GM10266 (cell line): ENCODE measurements at regions not wholly inside any gene's neighbourhood (a gene's known extent, or its start where the extent isn't known, plus 50 kb on each side); places are given as distances from the start of the nearest gene placed in this dataset.

Source experiments
- DNase-seq: peaks from one replicate; pipeline ENCODE4 v3.0.0; 2012; ENCODE audit errors: extremely low spot score
- TF ChIP-seq, protein P1 (sequence below): IDR thresholded peaks from 2 replicates; pipeline ENCODE4 v1.5.1; 2012; ENCODE audit warnings: mild to moderate bottlenecking, low read depth; ENCODE audit not compliant: control insufficient read depth, insufficient read depth; ENCODE audit errors: missing control alignments

DNA sequence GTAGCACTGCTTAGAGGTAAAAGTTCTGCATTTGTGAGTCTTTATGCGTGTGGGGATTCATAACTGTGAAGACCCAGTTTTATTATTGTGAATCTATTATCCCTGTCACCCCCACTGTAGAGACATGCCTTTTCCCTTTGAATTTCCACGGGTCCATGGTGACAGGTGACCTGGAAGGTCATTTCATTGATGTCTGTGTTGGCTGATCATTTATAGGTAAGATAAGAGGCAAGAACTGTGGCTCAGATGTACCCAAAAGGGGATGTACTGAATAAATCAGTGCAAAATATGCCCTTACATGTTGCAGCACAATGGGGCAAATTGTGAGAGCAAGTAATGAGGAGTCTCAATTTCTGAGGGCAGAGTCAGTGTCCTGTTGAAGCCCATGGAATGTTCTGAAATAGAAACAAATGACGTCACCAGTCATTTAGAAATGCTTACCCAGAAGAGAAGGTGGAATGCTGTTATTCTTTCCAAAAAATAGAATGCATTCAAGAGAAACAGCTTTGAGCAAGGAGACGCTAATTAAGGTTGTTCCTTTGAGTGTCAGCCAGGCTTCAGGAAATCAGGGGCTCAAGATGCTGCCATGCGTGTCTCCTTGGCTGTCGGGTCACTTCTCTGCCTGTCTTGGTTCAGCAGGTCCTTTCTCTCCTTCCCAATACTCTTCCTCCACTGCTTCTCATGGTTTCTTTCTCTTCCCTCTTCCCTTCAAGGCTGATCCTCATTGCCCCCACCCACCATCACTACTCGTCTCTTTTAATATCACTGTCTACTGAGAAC, 118.7 kb upstream of the E2F8 start:
- TF ChIP-seq, protein P1, sequence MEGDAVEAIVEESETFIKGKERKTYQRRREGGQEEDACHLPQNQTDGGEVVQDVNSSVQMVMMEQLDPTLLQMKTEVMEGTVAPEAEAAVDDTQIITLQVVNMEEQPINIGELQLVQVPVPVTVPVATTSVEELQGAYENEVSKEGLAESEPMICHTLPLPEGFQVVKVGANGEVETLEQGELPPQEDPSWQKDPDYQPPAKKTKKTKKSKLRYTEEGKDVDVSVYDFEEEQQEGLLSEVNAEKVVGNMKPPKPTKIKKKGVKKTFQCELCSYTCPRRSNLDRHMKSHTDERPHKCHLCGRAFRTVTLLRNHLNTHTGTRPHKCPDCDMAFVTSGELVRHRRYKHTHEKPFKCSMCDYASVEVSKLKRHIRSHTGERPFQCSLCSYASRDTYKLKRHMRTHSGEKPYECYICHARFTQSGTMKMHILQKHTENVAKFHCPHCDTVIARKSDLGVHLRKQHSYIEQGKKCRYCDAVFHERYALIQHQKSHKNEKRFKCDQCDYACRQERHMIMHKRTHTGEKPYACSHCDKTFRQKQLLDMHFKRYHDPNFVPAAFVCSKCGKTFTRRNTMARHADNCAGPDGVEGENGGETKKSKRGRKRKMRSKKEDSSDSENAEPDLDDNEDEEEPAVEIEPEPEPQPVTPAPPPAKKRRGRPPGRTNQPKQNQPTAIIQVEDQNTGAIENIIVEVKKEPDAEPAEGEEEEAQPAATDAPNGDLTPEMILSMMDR: no peak
- DNase-seq: no peak

DNA sequence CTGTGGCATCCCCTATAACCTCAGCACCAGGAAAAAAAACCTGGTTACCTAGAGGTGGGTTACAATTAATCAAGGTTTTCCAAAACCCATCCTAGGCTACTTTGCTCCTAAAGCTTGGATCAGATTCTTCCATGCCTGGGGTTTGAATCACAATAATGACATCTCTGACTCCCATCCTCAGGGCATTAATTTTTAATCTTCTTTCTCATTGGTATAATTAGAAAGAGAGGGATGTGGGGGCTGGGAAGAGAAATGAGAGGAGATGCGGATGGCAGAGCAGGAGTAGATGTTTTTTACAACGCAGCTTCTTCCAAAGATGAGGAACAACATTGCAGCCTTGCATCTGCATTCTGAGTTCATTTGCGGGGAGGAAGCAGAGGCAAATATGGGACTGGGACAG, 117.2 kb upstream of the E2F8 start:
- TF ChIP-seq, protein P1: no peak
- DNase-seq: no peak

DNA sequence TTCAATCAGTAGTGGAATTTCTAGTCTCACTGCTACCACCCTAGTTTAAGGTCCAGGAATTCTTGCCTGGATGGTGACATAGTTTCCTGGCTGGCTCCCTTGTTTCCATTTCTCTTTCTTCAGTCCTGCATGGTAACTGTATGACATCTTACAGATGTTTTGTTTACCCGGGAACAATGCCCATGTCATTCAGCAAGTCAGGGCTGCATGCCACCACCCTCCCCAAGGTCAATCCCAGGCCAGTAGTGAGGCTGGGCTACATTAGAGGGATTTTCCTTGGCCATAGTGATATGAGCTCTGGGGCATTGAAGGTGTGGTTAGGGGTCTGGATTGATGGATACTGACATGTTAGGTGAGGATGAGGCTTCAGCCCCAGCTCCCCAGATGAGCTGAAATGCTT, 114.9 kb upstream of the E2F8 start:
- TF ChIP-seq, protein P1: no peak
- no peak for DNase-seq

DNA sequence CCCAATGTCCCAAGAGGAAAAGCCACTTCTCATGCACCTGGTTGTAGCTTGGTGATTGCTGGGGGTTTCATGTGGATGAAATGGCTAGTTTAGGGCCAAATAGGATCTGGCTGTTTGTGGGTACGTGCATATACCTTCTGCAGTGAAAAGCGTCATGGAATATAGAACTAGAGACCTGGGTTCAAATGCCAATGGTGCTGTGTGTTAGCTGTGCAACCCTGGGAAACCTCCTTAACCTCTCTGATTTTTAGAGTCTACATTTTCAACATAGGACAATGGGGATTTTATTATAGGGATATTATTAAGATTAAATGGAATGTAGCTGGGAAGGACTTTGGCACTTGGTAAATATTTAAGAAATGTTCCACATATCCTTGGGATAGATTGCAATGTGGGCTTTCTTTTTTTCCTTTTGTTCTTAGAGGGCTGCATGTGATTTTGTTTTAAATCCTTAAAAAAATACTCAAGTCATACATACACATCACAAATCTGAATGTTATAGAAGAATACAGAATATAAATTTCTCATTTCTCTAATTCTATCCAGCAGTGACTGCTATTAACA, 112.6 kb upstream of the E2F8 start:
- TF ChIP-seq, protein P1: no peak
- no peak for DNase-seq

DNA sequence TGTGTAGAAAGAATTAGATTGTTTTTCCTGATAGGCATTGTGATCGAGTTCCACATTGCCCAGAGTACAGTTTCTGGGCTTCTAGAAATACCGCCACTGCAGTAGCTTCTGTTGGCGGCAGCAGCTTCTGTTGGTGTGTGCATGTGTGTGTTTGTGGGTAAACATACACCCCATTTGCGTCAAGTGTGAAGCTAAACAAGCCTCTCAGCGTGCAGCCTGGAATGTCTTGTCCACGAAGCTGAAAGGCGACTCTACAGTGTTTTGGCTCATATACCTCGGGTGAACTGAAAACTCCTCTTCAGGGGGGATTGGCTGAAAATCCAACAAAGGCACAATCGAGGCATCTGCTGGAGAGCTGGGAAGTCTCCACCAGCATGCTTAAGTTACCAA, 112.0 kb upstream of the E2F8 start:
- no peak for DNase-seq
- TF ChIP-seq, protein P1: no peak

DNA sequence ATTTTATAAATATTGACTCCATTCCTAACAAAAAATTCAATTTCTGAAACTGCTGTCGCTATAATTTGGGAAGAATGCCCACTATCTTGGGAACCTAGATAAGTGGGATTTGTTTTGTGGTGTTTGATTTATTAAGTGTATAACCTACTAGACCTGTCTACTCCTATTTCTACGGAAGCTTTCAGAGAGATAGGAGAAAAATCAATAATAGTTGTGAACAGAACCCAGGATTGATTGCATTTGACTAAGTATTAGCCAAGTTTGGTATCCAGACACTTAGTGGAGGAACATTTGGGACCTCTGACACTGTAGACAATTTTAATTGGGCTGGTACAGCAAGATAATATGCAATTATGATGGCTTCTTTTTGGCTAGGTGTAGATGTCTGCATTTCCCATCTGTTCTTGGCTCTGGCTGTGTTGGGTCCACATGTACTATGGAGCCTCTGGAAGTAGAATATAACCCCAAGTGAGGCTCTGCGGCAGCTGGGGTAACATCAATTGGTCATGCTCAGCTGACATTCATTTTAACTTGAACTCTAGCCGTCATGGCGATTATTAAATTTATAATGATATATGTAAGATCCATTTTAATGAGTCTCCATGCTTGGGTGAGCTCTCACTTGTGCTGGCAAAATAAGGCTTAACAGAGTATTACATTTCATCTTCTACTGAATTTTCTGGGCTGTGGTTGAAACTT, 111.5 kb upstream of the E2F8 start:
- DNase-seq: no peak
- TF ChIP-seq, protein P1: no peak

DNA sequence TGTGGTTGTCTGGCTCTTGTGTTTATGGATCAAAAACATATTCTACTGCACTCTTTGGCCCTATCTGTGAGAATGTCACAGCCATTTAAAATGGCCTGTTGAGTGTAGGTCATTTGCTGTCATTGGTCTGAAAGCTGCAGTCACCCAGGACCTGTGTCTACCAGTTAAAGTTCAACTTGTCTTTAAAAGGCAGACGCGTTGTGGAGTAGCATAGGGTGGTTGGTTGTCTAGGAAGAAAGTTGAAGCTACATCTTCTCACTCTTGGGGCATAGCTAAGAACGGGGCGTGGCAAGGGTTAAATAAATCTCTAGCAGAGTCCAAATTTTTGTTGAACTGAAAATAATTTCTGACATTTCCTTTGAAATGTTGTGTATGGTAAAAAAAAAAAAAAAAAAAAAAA, 110.7 kb upstream of the E2F8 start:
- TF ChIP-seq, protein P1: no peak

More for the DNA sequence above, 110.7 kb upstream of the E2F8 start:
- DNase-seq: no peak
